Vagina (tissue), 2 donors: ENCODE measurements at regions not wholly inside any gene's neighbourhood (a gene's known extent, or its start where the extent isn't known, plus 50 kb on each side); places are given as distances from the start of the nearest gene placed in this dataset.

ENCODE experiments used
- DNase-seq, 2 donors: peaks; one replicate each; pipeline ENCODE4 v3.0.0-alpha.2; 2017; ENCODE audit errors: extremely low spot score in 2 of 2
- H3K27ac ChIP-seq: fragments of 200-600 bp; sonication (generic); one replicate; pipeline ENCODE4 v1.5.1; 2019
- H3K27me3 ChIP-seq: fragments of 200-600 bp; sonication (generic); one replicate; pipeline ENCODE4 v1.5.1; 2019
- H3K36me3 ChIP-seq, 2 donors: fragments of 200-600 bp; sonication (generic); one replicate each; pipeline ENCODE4 v1.5.1; 2017 to 2019
- H3K4me1 ChIP-seq: fragments of 200-600 bp; sonication (generic); one replicate; pipeline ENCODE4 v1.5.1; 2019
- H3K4me3 ChIP-seq, 2 donors: fragments of 200-600 bp; sonication (generic); 1 replicate in 1 of 2; 2 replicates in 1 of 2; pipeline ENCODE4 v1.5.1; 2016 to 2019
- H3K9me3 ChIP-seq: fragments of 200-600 bp; sonication (generic); one replicate; pipeline ENCODE4 v1.5.1; 2019
- CTCF ChIP-seq, 3 experiments: fragments of 450-650 bp in 2 of 3; fragments of 200-600 bp in 1 of 3; sonication (generic) in 1 of 3; IDR thresholded peaks; one replicate each; pipeline ENCODE4 v1.5.1; 2017 to 2019; ENCODE audit warnings: antibody characterized with exemption in 3 of 3, mild to moderate bottlenecking in 2 of 3, moderate library complexity in 2 of 3
- POLR2A ChIP-seq, 2 donors: fragments of 450-650 bp; IDR thresholded peaks; one replicate each; pipeline ENCODE4 v1.6.1; 2017; ENCODE audit warnings: antibody characterized with exemption in 2 of 2, mild to moderate bottlenecking in 2 of 2, moderate library complexity in 2 of 2
- POLR2AphosphoS5 ChIP-seq, 2 donors: sonication (generic); formaldehyde crosslinking; IDR thresholded peaks; one replicate each; pipeline ENCODE4 v1.9.0; 2017; ENCODE audit warnings: antibody characterized with exemption in 2 of 2, mild to moderate bottlenecking in 2 of 2, low read depth in 1 of 2; ENCODE audit not compliant: insufficient read depth in 1 of 2
- intact Hi-C: fragments of 100-400 bp; cut with DNase I; formaldehyde crosslinking; loops from one replicate; pipeline ENCODE4 v1.15.1; 2023

GRCh38 chr9:79127661-79128060 is 444.1 kb upstream of the TLE4 start:
- Histone ChIP-seq H3K4me1 (no peaks in the 10 kb centered on the region), H3K4me3 (no peak overlapping the region), H3K27me3 (no peaks in the 10 kb centered on the region), H3K36me3 (no peaks in the 10 kb centered on the region), H3K9me3 (no peaks in the 10 kb centered on the region), H3K27ac (no peak overlapping the region)
- DNase-seq = no peak
- intact Hi-C loops = no loop called here
- TF ChIP-seq POLR2A (IDR thresholded peaks at IDR 0.05) (no peak), POLR2AphosphoS5 (IDR thresholded peaks at IDR 0.05; ENCODE audit: insufficient read depth in 1 of 2, low read depth in 1 of 2) (no peak), CTCF (IDR thresholded peaks at IDR 0.05) (no peak)

- Histone ChIP-seq H3K27me3 (no peaks in the 10 kb centered on the region), H3K4me3 (no peak overlapping the region), H3K27ac (no peak overlapping the region), H3K4me1 (no peaks in the 10 kb centered on the region), H3K36me3 (no peaks in the 10 kb centered on the region), H3K9me3 (no peaks in the 10 kb centered on the region)
- no peak for TF ChIP-seq POLR2A (IDR thresholded peaks at IDR 0.05)
- TF ChIP-seq POLR2AphosphoS5 (IDR thresholded peaks at IDR 0.05; ENCODE audit: insufficient read depth in 1 of 2, low read depth in 1 of 2) = no peak
- peak in 2 of 3 experiments; percentile 34 to 52 for TF ChIP-seq CTCF (IDR thresholded peaks at IDR 0.05)
- no peak for DNase-seq
- intact Hi-C loops = no loop called here
These were observed 441.8 kb upstream of the TLE4 start for GRCh38 chr9:79129865-79130480.

GRCh38 chr9:79131246-79131774 is 440.5 kb upstream of the TLE4 start:
- H3K27ac ChIP-seq = no peak overlapping the region
- intact Hi-C loops = no loop called here
- H3K4me3 ChIP-seq = no peak overlapping the region
- no peak for TF ChIP-seq CTCF (IDR thresholded peaks at IDR 0.05)
- TF ChIP-seq POLR2A (IDR thresholded peaks at IDR 0.05) = no peak
- TF ChIP-seq POLR2AphosphoS5 (IDR thresholded peaks at IDR 0.05; ENCODE audit: insufficient read depth in 1 of 2, low read depth in 1 of 2) = no peak
- no peaks in the 10 kb centered on the region for H3K27me3 ChIP-seq
- no peaks in the 10 kb centered on the region for H3K36me3 ChIP-seq
- H3K9me3 ChIP-seq = no peaks in the 10 kb centered on the region
- H3K4me1 ChIP-seq = no peaks in the 10 kb centered on the region
- no peak for DNase-seq

GRCh38 chr9:79131824-79132377 is 439.9 kb upstream of the TLE4 start:
- intact Hi-C loops = no loop called here
- no peak overlapping the region for H3K27ac ChIP-seq
- H3K4me1 ChIP-seq = no peaks in the 10 kb centered on the region
- H3K4me3 ChIP-seq = no peak overlapping the region
- TF ChIP-seq POLR2AphosphoS5 (IDR thresholded peaks at IDR 0.05; ENCODE audit: insufficient read depth in 1 of 2, low read depth in 1 of 2) = no peak
- TF ChIP-seq CTCF (IDR thresholded peaks at IDR 0.05) = no peak
- no peak for TF ChIP-seq POLR2A (IDR thresholded peaks at IDR 0.05)
- H3K36me3 ChIP-seq = no peaks in the 10 kb centered on the region
- no peaks in the 10 kb centered on the region for H3K9me3 ChIP-seq
- no peaks in the 10 kb centered on the region for H3K27me3 ChIP-seq
- no peak for DNase-seq

- Histone ChIP-seq H3K27me3 (no peaks in the 10 kb centered on the region), H3K9me3 (no peaks in the 10 kb centered on the region), H3K4me1 (no peaks in the 10 kb centered on the region), H3K4me3 (no peak overlapping the region), H3K36me3 (no peaks in the 10 kb centered on the region), H3K27ac (no peak overlapping the region)
- TF ChIP-seq POLR2AphosphoS5 (IDR thresholded peaks at IDR 0.05; ENCODE audit: insufficient read depth in 1 of 2, low read depth in 1 of 2) = no peak
- no peak for TF ChIP-seq CTCF (IDR thresholded peaks at IDR 0.05)
- TF ChIP-seq POLR2A (IDR thresholded peaks at IDR 0.05) = no peak
- no peak for DNase-seq
- intact Hi-C loops = no loop called here
These were observed 437.1 kb upstream of the TLE4 start for GRCh38 chr9:79134654-79135053.
